ENCODE measurements at regions not wholly inside any gene's neighbourhood (a gene's known extent, or its start where the extent isn't known, plus 50 kb on each side); places are given as distances from the start of the nearest gene placed in this dataset.

DNA sequence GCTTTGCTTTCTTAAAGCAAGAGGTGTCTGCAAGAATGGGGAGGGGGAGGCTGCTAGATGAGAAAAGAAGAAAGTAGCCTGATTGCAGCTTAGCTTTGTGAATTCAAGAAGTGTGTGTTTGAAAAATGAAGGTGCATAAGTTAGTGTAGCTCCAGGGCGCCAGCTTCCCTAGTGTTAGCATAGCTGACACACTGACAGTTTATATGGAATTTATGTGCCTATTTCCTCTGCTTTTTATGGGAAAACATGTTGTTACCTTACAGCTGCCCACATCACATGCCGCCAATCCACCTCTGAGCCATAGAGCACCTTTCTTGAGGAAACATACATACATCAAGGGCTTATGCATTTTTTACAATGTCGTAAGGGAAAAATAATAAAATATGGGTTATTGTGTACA lies 536.4 kb upstream of the PIK3C3 start:
- TF ChIP-seq, protein P1, sequence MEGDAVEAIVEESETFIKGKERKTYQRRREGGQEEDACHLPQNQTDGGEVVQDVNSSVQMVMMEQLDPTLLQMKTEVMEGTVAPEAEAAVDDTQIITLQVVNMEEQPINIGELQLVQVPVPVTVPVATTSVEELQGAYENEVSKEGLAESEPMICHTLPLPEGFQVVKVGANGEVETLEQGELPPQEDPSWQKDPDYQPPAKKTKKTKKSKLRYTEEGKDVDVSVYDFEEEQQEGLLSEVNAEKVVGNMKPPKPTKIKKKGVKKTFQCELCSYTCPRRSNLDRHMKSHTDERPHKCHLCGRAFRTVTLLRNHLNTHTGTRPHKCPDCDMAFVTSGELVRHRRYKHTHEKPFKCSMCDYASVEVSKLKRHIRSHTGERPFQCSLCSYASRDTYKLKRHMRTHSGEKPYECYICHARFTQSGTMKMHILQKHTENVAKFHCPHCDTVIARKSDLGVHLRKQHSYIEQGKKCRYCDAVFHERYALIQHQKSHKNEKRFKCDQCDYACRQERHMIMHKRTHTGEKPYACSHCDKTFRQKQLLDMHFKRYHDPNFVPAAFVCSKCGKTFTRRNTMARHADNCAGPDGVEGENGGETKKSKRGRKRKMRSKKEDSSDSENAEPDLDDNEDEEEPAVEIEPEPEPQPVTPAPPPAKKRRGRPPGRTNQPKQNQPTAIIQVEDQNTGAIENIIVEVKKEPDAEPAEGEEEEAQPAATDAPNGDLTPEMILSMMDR (IDR thresholded peaks at IDR 0.05; ENCODE audit: insufficient read depth, low read length, poor library complexity, severe bottlenecking) = no peak
- no peak for TF ChIP-seq EZH2phosphoT487 (conservative IDR thresholded peaks at IDR 0.05; ENCODE audit: low read length)

Data from SU-DHL-6 (cell line).